Upper lobe of left lung (tissue), 4 donors: ENCODE measurements at regions not wholly inside any gene's neighbourhood (a gene's known extent, or its start where the extent isn't known, plus 50 kb on each side); places are given as distances from the start of the nearest gene placed in this dataset.

ENCODE experiments used
- CTCF ChIP-seq, 6 experiments: fragments of 450-650 bp in 4 of 6; fragments of 200-600 bp in 2 of 6; sonication (generic) in 2 of 6; IDR thresholded peaks; one replicate each; pipeline ENCODE4 v1.5.1; 2016 to 2019; ENCODE audit warnings: antibody characterized with exemption in 6 of 6
- POLR2A ChIP-seq, 4 donors: fragments of 450-650 bp; IDR thresholded peaks; one replicate each; pipeline ENCODE4 v1.5.1; 2016 to 2017; ENCODE audit warnings: antibody characterized with exemption in 4 of 4, mild to moderate bottlenecking in 2 of 4
- POLR2AphosphoS5 ChIP-seq, 2 donors: sonication (generic); formaldehyde crosslinking; IDR thresholded peaks; one replicate each; pipeline ENCODE4 v1.5.1; 2017; ENCODE audit warnings: antibody characterized with exemption in 2 of 2

GRCh38 chr19:27652281-27652680 lies 1560.7 kb downstream of the UQCRFS1 start:
- TF ChIP-seq CTCF (IDR thresholded peaks at IDR 0.05) (no peak), POLR2AphosphoS5 (IDR thresholded peaks at IDR 0.05) (no peak), POLR2A (IDR thresholded peaks at IDR 0.05) (no peak)
